GM23338 (cell line): ENCODE measurements at regions not wholly inside any gene's neighbourhood (a gene's known extent, or its start where the extent isn't known, plus 50 kb on each side); places are given as distances from the start of the nearest gene placed in this dataset.

Experiments used
- CREB1 ChIP-seq: fragments of 250-450 bp; sonication (Bioruptor Pico); IDR thresholded peaks from 2 replicates; pipeline ENCODE4 v1.5.0; 2020; ENCODE audit warnings: low read depth, mild to moderate bottlenecking, moderate library complexity
- EZH2 ChIP-seq: fragments of 200-600 bp; sonication (generic); IDR thresholded peaks from one replicate; pipeline ENCODE4 v1.8.0; 2017; ENCODE audit warnings: antibody characterized with exemption, mild to moderate bottlenecking, low read depth; ENCODE audit not compliant: unreplicated experiment
- EZH2phosphoT487 ChIP-seq: fragments of 200-600 bp; sonication (generic); IDR thresholded peaks from one replicate; pipeline ENCODE4 v1.8.1; 2018; ENCODE audit warnings: antibody characterized with exemption; ENCODE audit not compliant: unreplicated experiment
- JUNB ChIP-seq: IDR thresholded peaks from one replicate; pipeline ENCODE4 v1.6.1; 2016; ENCODE audit warnings: antibody characterized with exemption; ENCODE audit not compliant: unreplicated experiment
- POLR2AphosphoS5 ChIP-seq: IDR thresholded peaks from 2 replicates; pipeline ENCODE4 v1.6.1; 2016; ENCODE audit warnings: antibody characterized with exemption, low read depth
- REST ChIP-seq: IDR thresholded peaks from one replicate; pipeline ENCODE4 v1.6.1; 2018; ENCODE audit warnings: antibody characterized with exemption; ENCODE audit not compliant: unreplicated experiment
- TF ChIP-seq, protein P1 (sequence below), 2 experiments: fragments of 200-600 bp in 1 of 2; sonication (generic) in 1 of 2; conservative IDR thresholded peaks; 2 replicates each; pipeline versions ENCODE4 v1.5.1 to v1.6.1; 2016 to 2017; ENCODE audit warnings: antibody characterized with exemption in 2 of 2, low read depth in 2 of 2, mild to moderate bottlenecking in 2 of 2, moderate library complexity in 1 of 2
- TF ChIP-seq, protein P2 (sequence below): IDR thresholded peaks from 2 replicates; pipeline ENCODE4 v1.6.1; 2016; ENCODE audit warnings: antibody characterized with exemption

GRCh38 chr10:36094096-36094495 lies 452.0 kb upstream of the FZD8 start:
- no peak for TF ChIP-seq EZH2phosphoT487
- no peak for TF ChIP-seq JUNB
- TF ChIP-seq, protein P1, sequence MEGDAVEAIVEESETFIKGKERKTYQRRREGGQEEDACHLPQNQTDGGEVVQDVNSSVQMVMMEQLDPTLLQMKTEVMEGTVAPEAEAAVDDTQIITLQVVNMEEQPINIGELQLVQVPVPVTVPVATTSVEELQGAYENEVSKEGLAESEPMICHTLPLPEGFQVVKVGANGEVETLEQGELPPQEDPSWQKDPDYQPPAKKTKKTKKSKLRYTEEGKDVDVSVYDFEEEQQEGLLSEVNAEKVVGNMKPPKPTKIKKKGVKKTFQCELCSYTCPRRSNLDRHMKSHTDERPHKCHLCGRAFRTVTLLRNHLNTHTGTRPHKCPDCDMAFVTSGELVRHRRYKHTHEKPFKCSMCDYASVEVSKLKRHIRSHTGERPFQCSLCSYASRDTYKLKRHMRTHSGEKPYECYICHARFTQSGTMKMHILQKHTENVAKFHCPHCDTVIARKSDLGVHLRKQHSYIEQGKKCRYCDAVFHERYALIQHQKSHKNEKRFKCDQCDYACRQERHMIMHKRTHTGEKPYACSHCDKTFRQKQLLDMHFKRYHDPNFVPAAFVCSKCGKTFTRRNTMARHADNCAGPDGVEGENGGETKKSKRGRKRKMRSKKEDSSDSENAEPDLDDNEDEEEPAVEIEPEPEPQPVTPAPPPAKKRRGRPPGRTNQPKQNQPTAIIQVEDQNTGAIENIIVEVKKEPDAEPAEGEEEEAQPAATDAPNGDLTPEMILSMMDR (conservative IDR thresholded peaks at IDR 0.05; ENCODE audit: low read depth in 2 of 2), result no peak
- TF ChIP-seq REST, result no peak
- TF ChIP-seq EZH2, result no peak
- TF ChIP-seq CREB1 (CRISPR knock-in tag), result no peak
- no peak for TF ChIP-seq POLR2AphosphoS5
- TF ChIP-seq, protein P2, sequence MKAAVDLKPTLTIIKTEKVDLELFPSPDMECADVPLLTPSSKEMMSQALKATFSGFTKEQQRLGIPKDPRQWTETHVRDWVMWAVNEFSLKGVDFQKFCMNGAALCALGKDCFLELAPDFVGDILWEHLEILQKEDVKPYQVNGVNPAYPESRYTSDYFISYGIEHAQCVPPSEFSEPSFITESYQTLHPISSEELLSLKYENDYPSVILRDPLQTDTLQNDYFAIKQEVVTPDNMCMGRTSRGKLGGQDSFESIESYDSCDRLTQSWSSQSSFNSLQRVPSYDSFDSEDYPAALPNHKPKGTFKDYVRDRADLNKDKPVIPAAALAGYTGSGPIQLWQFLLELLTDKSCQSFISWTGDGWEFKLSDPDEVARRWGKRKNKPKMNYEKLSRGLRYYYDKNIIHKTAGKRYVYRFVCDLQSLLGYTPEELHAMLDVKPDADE, result no peak
